AG04449 (cell line): ENCODE measurements at regions not wholly inside any gene's neighbourhood (a gene's known extent, or its start where the extent isn't known, plus 50 kb on each side); places are given as distances from the start of the nearest gene placed in this dataset.

Experiments used
- CTCF ChIA-PET: fragments of 350-600 bp; formaldehyde crosslinking; extraction: SDS; loops from one replicate; lab custom pipeline; 2021; ENCODE audit warnings: antibody characterized with exemption; lab: Yijun Ruan, JAX
- POLR2A ChIA-PET: fragments of 400-600, 350-600 bp; formaldehyde crosslinking; extraction: SDS; loops from one replicate; lab custom pipeline; 2020; ENCODE audit warnings: antibody characterized with exemption, inconsistent platforms; lab: Yijun Ruan, JAX
- DNase-seq: peaks from one replicate; pipeline ENCODE4 v3.0.0-alpha.2; 2010; ENCODE audit warnings: low read depth, low spot score
- H3K4me3 ChIP-seq: 2 replicates; pipeline ENCODE4 v1.5.1; 2011; ENCODE audit warnings: low read depth, mild to moderate bottlenecking, control low read depth, low read length
- CTCF ChIP-seq: IDR thresholded peaks from one replicate; pipeline ENCODE4 v1.5.1; 2011; ENCODE audit warnings: mild to moderate bottlenecking, moderate library complexity, low read length, control low read depth, inconsistent platforms; ENCODE audit not compliant: insufficient read depth; ENCODE audit errors: missing control alignments

GRCh38 chr9:32716955-32717543, 66.3 kb upstream of the TMEM215 start:
- H3K4me3 ChIP-seq: no peak overlapping the region
- TF ChIP-seq CTCF: no peak
- ChIA-PET POLR2A (no interaction called here), CTCF (interaction anchor here (1.1 kb wide), 1 partner anchor 12 kb away, joined by 3 read pairs; no protein-coding TSS in a partner anchor)
- DNase-seq: no peak

GRCh38 chr9:32722704-32723103, 60.6 kb upstream of the TMEM215 start:
- TF ChIP-seq CTCF: no peak
- CTCF ChIA-PET: no interaction called here
- H3K4me3 ChIP-seq: no peak overlapping the region
- no peak for DNase-seq
- POLR2A ChIA-PET: no interaction called here

- ChIA-PET POLR2A (no interaction called here), CTCF (no interaction called here)
- TF ChIP-seq CTCF: no peak
- no peak for DNase-seq
- no peak overlapping the region for H3K4me3 ChIP-seq
These were observed 59.5 kb upstream of the TMEM215 start for GRCh38 chr9:32723789-32724325.

- no peak for DNase-seq
- no peak for TF ChIP-seq CTCF
- H3K4me3 ChIP-seq: no peak overlapping the region
- ChIA-PET CTCF (no interaction called here), POLR2A (no interaction called here)
These were observed 58.1 kb upstream of the TMEM215 start for GRCh38 chr9:32725066-32725860.

GRCh38 chr9:32728181-32728580, 55.2 kb upstream of the TMEM215 start:
- no peak for DNase-seq
- TF ChIP-seq CTCF: no peak
- ChIA-PET CTCF (no interaction called here), POLR2A (no interaction called here)
- H3K4me3 ChIP-seq: no peak overlapping the region
